ENCODE measurements at regions not wholly inside any gene's neighbourhood (a gene's known extent, or its start where the extent isn't known, plus 50 kb on each side); places are given as distances from the start of the nearest gene placed in this dataset.

DNA sequence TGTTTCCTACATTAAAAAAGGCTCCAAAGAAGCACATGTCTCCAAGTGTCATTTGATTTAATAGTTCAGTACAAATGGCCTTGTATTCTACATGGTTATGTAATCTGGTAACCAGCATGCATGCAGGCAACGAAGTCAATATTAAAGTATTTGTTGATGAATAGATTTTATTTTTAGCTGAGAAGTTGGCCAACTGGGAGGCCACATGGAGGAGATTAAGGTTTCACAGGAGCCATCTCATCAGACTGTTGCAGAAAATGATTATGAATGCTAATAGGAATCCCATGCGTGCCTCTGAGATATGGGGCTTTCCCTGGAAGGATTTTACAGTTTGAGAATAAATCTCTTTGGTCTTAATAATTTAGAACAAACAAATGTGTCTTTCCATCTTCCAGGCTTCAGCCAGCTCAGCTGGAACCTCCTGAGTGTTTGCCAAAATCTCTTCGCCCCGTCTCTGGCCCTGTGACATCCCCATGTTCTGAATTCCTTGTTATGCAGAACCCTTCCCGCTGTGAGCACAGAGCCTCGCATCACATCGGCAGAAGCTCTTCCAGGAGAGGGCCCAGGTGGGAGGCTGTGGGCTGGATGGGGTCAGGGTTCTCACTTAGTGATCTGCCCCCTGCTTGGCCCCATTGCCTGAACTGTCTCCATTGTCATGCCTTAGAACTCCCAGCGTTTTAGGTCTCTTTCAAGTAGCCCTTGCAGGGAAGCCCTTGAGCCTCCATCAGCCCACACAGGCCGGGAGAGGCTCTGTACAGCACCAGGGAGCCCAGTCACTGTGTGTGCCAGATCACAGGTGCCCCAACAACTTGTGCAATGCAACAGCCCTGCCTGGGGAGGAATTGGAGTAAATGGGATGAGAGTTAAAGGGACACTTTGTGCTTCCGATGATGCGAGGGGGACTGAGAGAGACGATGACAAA, 190.5 kb upstream of the TWIST2 start:
- no peak for DNase-seq

DNA sequence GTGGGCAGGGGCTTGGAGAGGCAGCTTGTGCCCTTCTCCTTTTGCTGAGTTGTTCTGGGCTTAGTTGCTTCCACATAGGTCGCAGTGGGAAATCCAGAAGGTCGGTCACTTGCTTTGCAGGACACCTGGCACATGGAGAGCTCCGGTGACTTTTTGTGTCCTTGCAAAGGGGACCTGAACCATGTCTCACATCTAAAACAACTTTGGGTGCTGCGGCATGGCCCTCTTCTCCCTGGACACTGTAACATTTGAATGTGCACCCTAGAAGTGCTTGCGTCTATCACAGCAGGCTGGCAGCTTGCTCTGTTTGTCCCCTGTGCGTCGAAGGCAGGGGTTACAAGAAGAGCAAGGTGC, 189.9 kb upstream of the TWIST2 start:
- DNase-seq = no peak

DNA sequence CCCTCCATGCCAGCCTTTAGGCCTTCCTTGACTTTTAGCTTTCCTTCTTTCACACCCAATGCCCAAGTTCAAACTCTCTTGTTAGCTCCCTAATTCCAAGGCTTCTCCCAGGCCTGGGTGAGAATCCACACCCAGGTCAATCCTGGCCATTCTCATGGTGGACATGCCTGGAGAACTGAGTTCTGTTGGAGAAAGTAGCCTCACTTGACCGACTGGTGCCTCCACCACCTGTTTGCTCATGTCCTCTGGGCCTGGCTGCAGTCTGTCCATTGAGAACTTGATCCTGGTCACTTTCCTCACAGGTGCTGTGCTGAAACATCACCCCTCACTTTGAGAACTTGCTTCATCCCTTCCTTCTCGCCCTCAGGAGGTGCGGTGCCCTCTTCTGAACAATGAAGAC, 189.1 kb upstream of the TWIST2 start:
- DNase-seq = no peak

DNA sequence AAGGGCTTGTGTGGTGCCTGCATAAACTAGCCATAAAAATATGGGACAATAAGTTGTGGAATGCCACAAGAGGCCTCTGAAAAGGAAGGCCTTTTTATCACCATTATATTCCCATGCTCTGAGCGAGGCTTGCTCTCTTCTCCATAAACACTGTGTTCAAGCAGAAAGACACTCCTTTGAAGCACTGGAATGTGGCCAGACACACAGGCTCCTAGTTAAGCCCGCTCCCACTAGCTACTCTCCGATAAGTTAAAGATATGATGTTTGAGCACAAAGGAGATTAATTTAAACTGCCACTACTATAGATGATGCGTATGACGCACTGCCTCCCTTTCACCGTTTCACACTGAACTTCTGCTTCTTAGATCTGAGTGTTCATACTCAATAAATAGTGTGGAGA, 188.7 kb upstream of the TWIST2 start:
- DNase-seq = no peak

GRCh38 chr2:238663586-238663985, 184.3 kb upstream of the TWIST2 start:
- DNase-seq = no peak

DNA sequence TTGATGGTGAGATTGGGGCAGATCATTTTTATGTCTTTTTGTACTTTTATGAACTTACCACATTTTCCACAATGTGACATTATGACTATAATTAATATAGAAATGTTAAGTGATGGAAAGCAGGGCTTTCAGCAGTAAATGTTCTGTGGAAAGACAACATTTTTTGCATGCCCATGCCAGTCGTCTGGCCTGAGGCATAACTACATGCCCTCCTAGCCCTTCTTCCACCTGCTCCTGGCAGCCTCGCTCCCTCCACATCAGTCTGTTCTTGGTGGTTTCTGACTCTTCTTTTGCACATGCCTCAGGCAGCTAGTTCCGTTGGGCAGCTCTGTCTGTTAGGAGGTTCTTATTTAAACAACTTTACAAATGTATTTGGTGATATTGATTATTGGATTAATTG, 182.0 kb upstream of the TWIST2 start:
- DNase-seq = no peak

GRCh38 chr2:238666543-238666942, 181.3 kb upstream of the TWIST2 start:
- no peak for DNase-seq

DNA sequence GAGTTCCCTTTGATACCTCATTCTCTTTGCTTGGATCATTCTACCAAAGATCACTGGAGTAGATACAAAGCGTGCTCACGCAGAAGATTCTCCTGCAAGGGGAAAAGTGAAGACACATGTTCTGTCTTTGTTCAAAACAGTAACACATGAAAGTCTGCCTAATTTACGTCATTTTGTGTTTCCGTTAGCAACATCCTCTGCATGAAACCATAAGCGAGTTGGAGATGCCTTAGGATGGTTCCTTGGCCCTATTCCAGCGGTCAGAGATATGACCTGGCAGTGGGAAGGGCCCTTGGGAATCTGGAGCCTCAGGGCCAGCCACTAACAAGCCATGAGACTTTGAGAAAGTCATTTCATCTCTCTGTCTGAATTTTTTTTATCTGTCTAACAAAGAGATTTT, 180.9 kb upstream of the TWIST2 start:
- no peak for DNase-seq

GRCh38 chr2:238667639-238668038, 180.2 kb upstream of the TWIST2 start:
- DNase-seq = no peak

DNA sequence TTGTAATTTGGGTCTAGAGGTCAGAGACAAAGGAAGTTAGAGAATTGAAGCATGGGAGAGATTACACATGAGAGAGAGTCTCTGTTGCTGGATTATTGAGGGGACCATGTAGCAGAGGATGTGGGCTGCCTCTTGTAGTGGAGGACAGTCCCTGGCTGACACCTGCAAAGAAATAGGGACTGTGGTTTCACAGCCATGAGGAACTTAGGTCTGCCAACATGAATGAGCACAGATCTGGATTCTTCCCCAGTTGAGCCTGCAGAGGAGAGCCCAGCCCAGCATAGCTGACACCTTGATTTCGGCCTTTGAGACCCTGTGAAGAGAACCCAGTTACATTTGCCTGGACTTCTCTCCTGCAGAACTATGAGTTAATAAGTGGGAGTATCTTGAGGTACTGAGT, 179.5 kb upstream of the TWIST2 start:
- no peak for DNase-seq

GRCh38 chr2:238669046-238669445, 178.8 kb upstream of the TWIST2 start:
- no peak for DNase-seq

DNA sequence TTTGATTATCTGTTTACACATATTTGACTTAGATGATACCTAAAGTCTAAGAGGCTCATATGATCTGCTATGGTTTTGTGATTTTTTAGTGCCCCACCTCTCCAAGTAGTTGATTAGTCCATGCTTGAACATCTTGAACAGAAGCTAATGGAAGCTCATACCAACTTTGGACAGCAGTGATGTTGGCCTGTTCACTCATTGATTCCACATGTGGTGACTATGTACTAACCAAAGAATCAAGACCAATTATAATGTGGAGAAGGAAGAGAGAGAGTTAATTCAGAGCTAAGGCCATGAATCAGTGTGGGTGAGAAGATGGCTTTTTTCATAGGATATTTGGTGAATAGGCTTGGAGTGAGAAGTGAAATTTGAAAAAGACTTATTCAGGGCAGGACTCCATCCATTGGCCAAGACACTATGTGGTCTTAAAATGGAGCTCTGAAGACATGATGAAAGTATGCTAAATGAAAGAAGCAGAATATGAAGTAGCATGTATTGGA, 178.3 kb upstream of the TWIST2 start:
- DNase-seq = no peak

DNA sequence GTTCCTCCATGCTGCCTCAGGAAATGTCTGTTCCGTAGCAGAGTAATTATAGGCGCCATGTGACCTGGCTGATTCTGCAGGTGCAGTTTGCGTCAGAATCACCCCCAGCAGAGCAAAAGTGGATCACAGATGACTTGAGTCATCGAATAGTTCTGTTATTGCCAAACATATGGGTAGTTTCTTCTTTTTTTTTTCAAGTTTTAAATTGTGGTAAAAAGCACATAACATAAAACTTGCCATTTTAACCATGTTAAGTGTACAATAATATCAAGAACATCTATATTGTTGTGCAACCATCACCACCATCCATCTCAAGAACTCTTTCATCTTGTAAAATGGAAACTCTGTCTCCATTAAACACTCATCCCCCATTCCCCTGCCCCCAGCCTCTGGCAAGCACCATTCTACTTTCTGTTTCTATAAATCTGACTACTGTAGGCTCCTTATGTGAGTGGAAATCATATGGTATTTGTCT, 177.7 kb upstream of the TWIST2 start:
- no peak for DNase-seq

DNA sequence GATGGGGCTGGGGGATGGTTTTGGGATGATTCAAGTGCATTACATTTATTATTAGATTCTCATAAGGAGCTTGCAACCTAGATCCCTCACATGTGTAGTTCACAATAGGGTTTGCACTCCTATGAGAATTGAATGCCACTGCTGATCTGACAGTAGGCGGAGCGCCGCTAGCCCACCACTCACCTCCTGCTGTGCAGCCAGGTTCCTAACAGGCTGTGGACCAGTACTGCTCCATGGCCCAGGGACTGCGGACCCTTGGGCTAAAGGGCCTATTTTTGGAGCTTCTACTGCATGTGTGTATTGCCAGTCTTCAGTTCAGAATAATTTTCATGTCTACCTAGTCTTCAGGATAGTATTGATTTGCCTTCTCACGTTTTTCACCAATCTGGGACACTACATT, 165.3 kb upstream of the TWIST2 start:
- DNase-seq = no peak

- no peak for DNase-seq
These were observed 163.2 kb upstream of the TWIST2 start for GRCh38 chr2:238684362-238685326.

- no peak for DNase-seq
These were observed 162.6 kb upstream of the TWIST2 start for GRCh38 chr2:238685327-238685709.

GRCh38 chr2:238685713-238686112, 162.2 kb upstream of the TWIST2 start:
- DNase-seq = no peak

- no peak for DNase-seq
These were observed 161.7 kb upstream of the TWIST2 start for GRCh38 chr2:238686223-238686622.

DNA sequence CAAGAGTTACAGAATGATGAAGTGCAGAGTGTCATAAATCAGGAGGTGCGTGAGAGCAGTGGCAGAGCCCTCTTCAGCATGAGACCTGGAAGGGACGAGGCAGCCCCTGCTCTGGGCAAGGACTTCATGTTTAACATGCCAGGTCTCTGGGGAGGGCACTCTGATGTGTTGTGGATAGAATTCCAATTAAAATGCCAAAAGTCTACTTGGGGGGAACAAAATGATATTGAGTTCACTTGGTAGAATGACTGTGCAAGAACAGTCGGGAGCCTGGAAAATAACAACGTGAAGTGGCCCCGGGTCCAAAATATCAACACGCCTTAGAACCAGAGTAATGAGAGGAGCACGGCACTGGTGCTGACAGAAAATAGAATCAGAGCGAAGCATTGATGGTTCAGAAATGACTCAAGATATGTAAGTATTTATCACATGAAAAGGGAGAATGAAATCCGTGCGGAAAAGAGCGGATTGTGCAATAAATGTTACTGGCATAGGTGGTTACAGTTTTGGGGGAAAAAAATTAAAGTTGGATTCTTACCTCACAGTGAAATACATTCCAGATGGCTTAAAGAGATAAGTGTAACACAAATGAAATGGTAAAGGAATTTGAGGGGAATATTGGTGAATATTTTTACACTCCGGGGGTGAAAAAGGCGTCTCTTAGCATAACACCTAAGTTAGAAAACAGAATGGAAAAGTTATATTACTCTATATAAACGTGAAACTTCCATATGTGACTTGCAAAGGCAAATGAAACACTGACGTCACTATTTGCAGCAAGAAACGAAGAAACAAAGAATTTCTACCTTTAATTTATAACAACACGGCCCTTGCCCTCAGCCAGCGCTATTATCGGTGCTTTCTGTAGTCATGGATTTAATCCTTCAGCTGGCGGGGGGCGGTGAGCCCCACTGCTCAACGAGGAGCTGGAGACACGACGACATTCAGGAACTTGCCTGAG, 159.4 kb upstream of the TWIST2 start:
- DNase-seq = no peak

- DNase-seq = no peak
These were observed 158.6 kb upstream of the TWIST2 start for GRCh38 chr2:238689331-238689730.

DNA sequence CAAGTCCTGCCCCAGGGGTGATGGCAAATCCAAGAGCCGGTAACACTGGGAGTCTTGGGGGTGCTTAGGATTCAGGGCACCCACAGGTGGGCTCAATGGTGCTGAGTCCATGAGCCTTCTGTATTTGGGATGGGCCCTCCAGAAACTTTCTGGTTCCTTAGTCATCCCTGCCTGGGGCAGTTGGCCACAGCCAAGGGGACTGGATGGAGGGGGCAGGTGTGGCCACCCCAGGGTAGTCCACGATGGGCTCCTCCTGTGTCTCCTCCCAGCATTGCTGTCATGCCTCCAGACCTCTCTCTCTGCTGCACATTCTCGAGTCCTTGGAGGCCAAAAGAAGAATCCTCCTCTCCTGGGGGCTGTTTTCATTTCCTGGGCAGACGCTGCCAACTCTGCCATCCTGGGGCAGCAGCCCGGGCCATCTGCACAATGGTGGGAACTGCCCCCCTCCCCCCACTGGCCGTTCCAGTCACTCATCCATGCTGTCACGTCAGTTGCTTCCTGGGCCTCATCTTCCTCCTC, 158.0 kb upstream of the TWIST2 start:
- no peak for DNase-seq

GRCh38 chr2:238690511-238690910, 157.4 kb upstream of the TWIST2 start:
- DNase-seq = no peak
